GM19240 (cell line): ENCODE measurements at regions not wholly inside any gene's neighbourhood (a gene's known extent, or its start where the extent isn't known, plus 50 kb on each side); places are given as distances from the start of the nearest gene placed in this dataset.
"Not testable (repeated sequence)": the region's sequence is repeated elsewhere in the genome, so short reads cannot be mapped to it uniquely, and the experiment has no call there.

ENCODE experiments used
- DNase-seq: peaks from one replicate; pipeline ENCODE4 v3.0.0; 2011; ENCODE audit warnings: low spot score; ENCODE audit not compliant: insufficient read length

GRCh38 chr3:187997490-187997889 lies 156.5 kb upstream of the LPP start:
- DNase-seq, result no peak

GRCh38 chr3:187997946-187998561 lies 155.9 kb upstream of the LPP start:
- no peak for DNase-seq

GRCh38 chr3:187998611-187999010 lies 155.3 kb upstream of the LPP start:
- DNase-seq, result no peak

- no peak for DNase-seq
These were observed 154.1 kb upstream of the LPP start for GRCh38 chr3:187999821-188000220.

GRCh38 chr3:188000361-188000861 lies 153.5 kb upstream of the LPP start:
- DNase-seq, result no peak

- no peak for DNase-seq
These were observed 152.9 kb upstream of the LPP start for GRCh38 chr3:188001093-188001492.

GRCh38 chr3:188001926-188002325 lies 152.0 kb upstream of the LPP start:
- DNase-seq, result no peak

- no peak for DNase-seq
These were observed 151.3 kb upstream of the LPP start for GRCh38 chr3:188002626-188003138.

- DNase-seq, result no peak
These were observed 150.5 kb upstream of the LPP start for GRCh38 chr3:188003188-188004171.

GRCh38 chr3:188006726-188007393 lies 147.1 kb upstream of the LPP start:
- DNase-seq, result no peak

- DNase-seq, result no peak
These were observed 146.1 kb upstream of the LPP start for GRCh38 chr3:188007897-188008296.

- no peak for DNase-seq
These were observed 145.3 kb upstream of the LPP start for GRCh38 chr3:188008582-188009213.

- DNase-seq, result no peak
These were observed 143.5 kb upstream of the LPP start for GRCh38 chr3:188010478-188010877.

GRCh38 chr3:188019727-188020126 lies 134.2 kb upstream of the LPP start:
- no peak for DNase-seq

GRCh38 chr3:188021041-188021440 lies 132.9 kb upstream of the LPP start:
- DNase-seq, result no peak

- DNase-seq, result no peak
These were observed 132.4 kb upstream of the LPP start for GRCh38 chr3:188021502-188022040.

GRCh38 chr3:188022902-188023301 lies 131.1 kb upstream of the LPP start:
- not testable (repeated sequence) for DNase-seq

- DNase-seq, result no peak
These were observed 128.4 kb upstream of the LPP start for GRCh38 chr3:188025555-188025954.

GRCh38 chr3:188026191-188026968 lies 127.6 kb upstream of the LPP start:
- no peak for DNase-seq

- no peak for DNase-seq
These were observed 122.8 kb upstream of the LPP start for GRCh38 chr3:188031121-188031520.
